Peyer's patch (tissue), 4 donors: ENCODE measurements at regions not wholly inside any gene's neighbourhood (a gene's known extent, or its start where the extent isn't known, plus 50 kb on each side); places are given as distances from the start of the nearest gene placed in this dataset.

ENCODE experiments used
- CTCF ChIP-seq, 6 experiments: fragments of 450-650 bp in 4 of 6; fragments of 200-600 bp in 2 of 6; sonication (generic) in 1 of 6; IDR thresholded peaks; one replicate each; pipeline ENCODE4 v1.5.1; 2017 to 2019; ENCODE audit warnings: antibody characterized with exemption in 6 of 6, mild to moderate bottlenecking in 3 of 6, moderate library complexity in 1 of 6
- POLR2A ChIP-seq, 2 donors: fragments of 450-650 bp; IDR thresholded peaks; one replicate each; pipeline ENCODE4 v1.5.1; 2017; ENCODE audit warnings: antibody characterized with exemption in 2 of 2, mild to moderate bottlenecking in 2 of 2, moderate library complexity in 2 of 2

- TF ChIP-seq CTCF (IDR thresholded peaks at IDR 0.05) (no peak), POLR2A (IDR thresholded peaks at IDR 0.05) (no peak)
These were observed 316.3 kb downstream of the TBC1D4 start for GRCh38 chr13:75165543-75166230.
